GM12878 (cell line): ENCODE measurements at regions not wholly inside any gene's neighbourhood (a gene's known extent, or its start where the extent isn't known, plus 50 kb on each side); places are given as distances from the start of the nearest gene placed in this dataset.

Experiments
- ATAC-seq: fragments of 200-7000 bp; cut with Tn5 transposase; 3 replicates; pipeline ENCODE4 v1.9.1; 2020; ENCODE audit warnings: mild to moderate bottlenecking, moderate library complexity
- BruUV-seq: library from RNA; stranded (reverse); fragments of 400-500 nt; replicated peaks from 2 replicates; lab custom pipeline; 2021; lab: Mats Ljungman, UMichigan
- CTCF ChIA-PET: fragments of 300-600 bp; sonication (Branson Sonifier 250); formaldehyde crosslinking; extraction: SDS; loops from one replicate; lab custom pipeline; 2021; ENCODE audit warnings: inconsistent platforms; lab: Yijun Ruan, JAX
- POLR2A ChIA-PET: fragments of 350-600 bp; formaldehyde crosslinking; extraction: SDS; loops from one replicate; lab custom pipeline; 2021; ENCODE audit warnings: inconsistent platforms; lab: Charles Lee
- RAD21 ChIA-PET: fragments of 300-600 bp; sonication (Branson Sonifier 250); formaldehyde crosslinking; loops from one replicate; lab custom pipeline; 2023; ENCODE audit warnings: antibody characterized with exemption; ENCODE audit not compliant: unreplicated experiment; lab: Charles Lee
- SMC1A ChIA-PET: fragments of 300-600 bp; sonication (Branson Sonifier 250); formaldehyde crosslinking; loops from one replicate; lab custom pipeline; 2023; ENCODE audit not compliant: unreplicated experiment, uncharacterized antibody; lab: Charles Lee
- DNase-seq: peaks from one replicate; pipeline ENCODE4 v3.0.0-alpha.2; 2011; ENCODE audit warnings: low read depth, low spot score
- FAIRE-seq: peaks from 3 replicates; lab custom pipeline; 2011; peaks lifted over from hg19 to GRCh38; lab: Jason Lieb, UNC
- H2AFZ ChIP-seq: 2 replicates; pipeline ENCODE4 v1.6.0; 2011; ENCODE audit warnings: low read depth, low read length, control low read depth; ENCODE audit not compliant: control insufficient read depth
- H3K27ac ChIP-seq: 2 replicates; pipeline ENCODE4 v1.5.1; 2011; ENCODE audit warnings: control low read depth; ENCODE audit not compliant: control insufficient read depth, insufficient read depth
- H3K27me3 ChIP-seq, 2 experiments: replicated peaks in 1 of 2; 2 replicates each; pipeline versions ENCODE4 v1.6.0 to v1.6.1; 2011; ENCODE audit warnings: low read length in 1 of 2; ENCODE audit not compliant: control insufficient read depth in 2 of 2, insufficient read depth in 2 of 2
- H3K36me3 ChIP-seq, 2 experiments: 2 replicates each; pipeline ENCODE4 v1.5.1; 2011; ENCODE audit warnings: low read length in 1 of 2; ENCODE audit not compliant: control insufficient read depth in 2 of 2, insufficient read depth in 2 of 2
- H3K4me1 ChIP-seq: 2 replicates; pipeline ENCODE4 v1.6.1; 2011; ENCODE audit warnings: mild to moderate bottlenecking, low read length, moderate library complexity, mixed read lengths; ENCODE audit not compliant: control insufficient read depth, insufficient read depth
- H3K4me2 ChIP-seq: 2 replicates; pipeline ENCODE4 v1.6.0; 2011; ENCODE audit warnings: control low read depth; ENCODE audit not compliant: control insufficient read depth, insufficient read depth
- H3K4me3 ChIP-seq: fragments of 200-600 bp; sonication (generic); 2 replicates; pipeline ENCODE4 v1.5.1; 2016
- H3K79me2 ChIP-seq: 2 replicates; pipeline ENCODE4 v1.6.0; 2011; ENCODE audit warnings: low read length; ENCODE audit not compliant: control insufficient read depth, insufficient read depth
- H3K9ac ChIP-seq: 2 replicates; pipeline ENCODE4 v1.8.0; 2011; ENCODE audit warnings: low read length, control low read depth, mixed read lengths; ENCODE audit not compliant: control insufficient read depth, insufficient read depth
- H3K9me3 ChIP-seq: replicated peaks from 3 replicates; pipeline ENCODE4 v1.5.1; 2011; ENCODE audit warnings: mild to moderate bottlenecking, low read length; ENCODE audit not compliant: control insufficient read depth, insufficient read depth
- H4K20me1 ChIP-seq: 2 replicates; pipeline ENCODE4 v1.6.0; 2011; ENCODE audit not compliant: control insufficient read depth, insufficient read depth
- ASH2L ChIP-seq: fragments of 300-600, 200-600 bp; sonication (generic); IDR thresholded peaks from 2 replicates; pipeline ENCODE4 v1.6.1; 2017; ENCODE audit warnings: low read depth, mild to moderate bottlenecking, borderline replicate concordance
- CHD1 ChIP-seq: IDR thresholded peaks from 2 replicates; pipeline ENCODE4 v1.6.1; 2012; ENCODE audit warnings: low read depth, low read length, improper control_type of control experiment
- FOXM1 ChIP-seq: IDR thresholded peaks from 2 replicates; pipeline ENCODE4 v1.6.1; 2012; ENCODE audit warnings: low read depth, mild to moderate bottlenecking, inconsistent platforms, low read length, moderate library complexity
- IRF3 ChIP-seq: fragments of 450-650 bp; IDR thresholded peaks from 2 replicates; pipeline ENCODE4 v1.6.1; 2014; ENCODE audit warnings: mild to moderate bottlenecking
- JUND ChIP-seq: IDR thresholded peaks from 2 replicates; pipeline ENCODE4 v1.6.1; 2012; ENCODE audit warnings: low read depth, mild to moderate bottlenecking, low read length, improper control_type of control experiment, moderate library complexity
- NR2C1 ChIP-seq: fragments of 450-650 bp; IDR thresholded peaks from 2 replicates; pipeline ENCODE4 v1.6.1; 2017; ENCODE audit warnings: antibody characterized with exemption, mild to moderate bottlenecking, moderate library complexity
- NR2C2 ChIP-seq: IDR thresholded peaks from 2 replicates; pipeline ENCODE4 v1.6.1; 2011; ENCODE audit warnings: borderline replicate concordance, low read depth; ENCODE audit not compliant: control insufficient read depth, insufficient read length
- NR2F1 ChIP-seq: fragments of 450-650 bp; conservative IDR thresholded peaks from 2 replicates; pipeline ENCODE4 v1.6.1; 2017; ENCODE audit warnings: mild to moderate bottlenecking
- POLR2AphosphoS2 ChIP-seq: IDR thresholded peaks from 2 replicates; pipeline ENCODE4 v1.6.1; 2011; ENCODE audit warnings: low read depth, mild to moderate bottlenecking, low read length, improper control_type of control experiment, moderate library complexity
- WGBS: methylation state at CpG from one replicate; pipeline ENCODE4 v1.1.6; 2016; ENCODE audit warnings: low lambda C conversion rate; ENCODE audit not compliant: insufficient replicate concordance, insufficient coverage; ENCODE audit errors: missing lambda C conversion rate; 5-methylcytosine and 5-hydroxymethylcytosine counted together
- in situ Hi-C: fragments of 300-500 bp; cut with MboI; formaldehyde crosslinking; loops from 9 replicates; pipeline ENCODE4 v1.14.3; 2018; ENCODE audit warnings: mixed read lengths
- intact Hi-C: fragments of 100-400 bp; cut with micrococcal nuclease; formaldehyde crosslinking; loops from one replicate; pipeline ENCODE4 v1.14.2; 2022; ENCODE audit not compliant: unreplicated experiment
- TF ChIP-seq, protein P1 (sequence below): fragments of 450-650 bp; IDR thresholded peaks from 2 replicates; pipeline ENCODE4 v1.6.1; 2018; ENCODE audit warnings: mild to moderate bottlenecking, low read depth, moderate library complexity; ENCODE audit not compliant: partially characterized antibody

DNA sequence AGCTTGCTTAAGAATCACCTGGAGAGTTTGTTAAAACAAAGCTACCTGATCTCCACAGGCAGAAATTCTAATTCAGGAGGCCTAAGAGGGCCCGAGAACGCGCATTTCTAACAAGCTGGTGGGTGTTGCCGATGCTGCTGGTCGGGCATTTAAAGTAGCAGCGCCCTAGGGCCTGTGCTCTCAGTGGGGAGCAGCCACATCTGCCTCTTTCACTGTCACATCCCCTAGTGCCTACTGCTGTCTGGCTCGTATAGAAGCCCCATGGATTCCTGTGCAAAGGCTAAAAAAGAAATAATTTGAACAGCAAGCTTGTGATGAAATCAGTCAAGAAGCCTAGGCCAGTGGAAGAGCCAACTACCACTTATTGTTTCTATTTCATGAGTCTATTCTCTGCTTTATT, 126.7 kb upstream of the SMIM21 start:
- intact Hi-C loops, result no loop called here
- BruUV-seq, result no TSS peak
- no peaks in the 10 kb centered on the region for H3K9me3 ChIP-seq
- no peak for DNase-seq
- in situ Hi-C loops, result no loop called here
- TF ChIP-seq ASH2L, result no peak
- TF ChIP-seq FOXM1, result no peak
- TF ChIP-seq NR2F1, result no peak
- TF ChIP-seq, protein P1, sequence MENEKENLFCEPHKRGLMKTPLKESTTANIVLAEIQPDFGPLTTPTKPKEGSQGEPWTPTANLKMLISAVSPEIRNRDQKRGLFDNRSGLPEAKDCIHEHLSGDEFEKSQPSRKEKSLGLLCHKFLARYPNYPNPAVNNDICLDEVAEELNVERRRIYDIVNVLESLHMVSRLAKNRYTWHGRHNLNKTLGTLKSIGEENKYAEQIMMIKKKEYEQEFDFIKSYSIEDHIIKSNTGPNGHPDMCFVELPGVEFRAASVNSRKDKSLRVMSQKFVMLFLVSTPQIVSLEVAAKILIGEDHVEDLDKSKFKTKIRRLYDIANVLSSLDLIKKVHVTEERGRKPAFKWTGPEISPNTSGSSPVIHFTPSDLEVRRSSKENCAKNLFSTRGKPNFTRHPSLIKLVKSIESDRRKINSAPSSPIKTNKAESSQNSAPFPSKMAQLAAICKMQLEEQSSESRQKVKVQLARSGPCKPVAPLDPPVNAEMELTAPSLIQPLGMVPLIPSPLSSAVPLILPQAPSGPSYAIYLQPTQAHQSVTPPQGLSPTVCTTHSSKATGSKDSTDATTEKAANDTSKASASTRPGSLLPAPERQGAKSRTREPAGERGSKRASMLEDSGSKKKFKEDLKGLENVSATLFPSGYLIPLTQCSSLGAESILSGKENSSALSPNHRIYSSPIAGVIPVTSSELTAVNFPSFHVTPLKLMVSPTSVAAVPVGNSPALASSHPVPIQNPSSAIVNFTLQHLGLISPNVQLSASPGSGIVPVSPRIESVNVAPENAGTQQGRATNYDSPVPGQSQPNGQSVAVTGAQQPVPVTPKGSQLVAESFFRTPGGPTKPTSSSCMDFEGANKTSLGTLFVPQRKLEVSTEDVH, result no peak
- no peak for TF ChIP-seq NR2C2
- no peak for TF ChIP-seq JUND
- TF ChIP-seq POLR2AphosphoS2, result no peak
- TF ChIP-seq NR2C1, result no peak
- no peak for TF ChIP-seq IRF3
- TF ChIP-seq CHD1, result no peak
- TF ChIP-seq, all 136 proteins: peak for 0
- H3K27ac ChIP-seq, result no peak overlapping the region
- FAIRE-seq (no peak), ATAC-seq (no peak)
- no peak overlapping the region for H3K9ac ChIP-seq
- SMC1A ChIA-PET, result interaction anchor here (0.6 kb wide), 1 partner anchor 217 kb away, joined by 3 read pairs; no protein-coding TSS in a partner anchor
- no peak overlapping the region for H3K4me3 ChIP-seq
- H3K27me3 ChIP-seq, result peaks cover 0 to 1% of the 10 kb centered on the region in 2 experiments; a peak in 3 of 4 replicates
- H3K36me3 ChIP-seq, result no peaks in the 10 kb centered on the region
- no peaks in the 10 kb centered on the region for H3K4me1 ChIP-seq
- WGBS, result 17% methylated on average over 7 of the region's 7 CpGs
- RAD21 ChIA-PET, result no interaction called here
- CTCF ChIA-PET, result no interaction called here
- no peak overlapping the region for H2AFZ ChIP-seq
- no peak overlapping the region for H3K4me2 ChIP-seq
- no peaks in the 10 kb centered on the region for H4K20me1 ChIP-seq
- POLR2A ChIA-PET, result no interaction called here
- H3K79me2 ChIP-seq, result no peaks in the 10 kb centered on the region
